Mesothelial cell of epicardium (in vitro differentiated cells): ENCODE measurements at regions not wholly inside any gene's neighbourhood (a gene's known extent, or its start where the extent isn't known, plus 50 kb on each side); places are given as distances from the start of the nearest gene placed in this dataset.

Source experiments
- DNase-seq, 2 experiments: peaks; one replicate each; pipeline ENCODE4 v3.0.0; 2021; ENCODE audit warnings: low spot score in 2 of 2; ENCODE audit not compliant: unreplicated experiment in 2 of 2
- H3K27ac Mint-ChIP-seq: 2 replicates; pipeline ENCODE4 v1.8.0; 2021; ENCODE audit warnings: mixed read lengths
- H3K27me3 Mint-ChIP-seq: 2 replicates; pipeline ENCODE4 v1.8.0; 2021; ENCODE audit warnings: low read depth, mixed read lengths
- H3K36me3 Mint-ChIP-seq: 2 replicates; pipeline ENCODE4 v1.8.0; 2021; ENCODE audit warnings: mixed read lengths
- H3K4me1 Mint-ChIP-seq: 2 replicates; pipeline ENCODE4 v1.8.0; 2021; ENCODE audit warnings: mixed read lengths
- H3K4me3 Mint-ChIP-seq: 2 replicates; pipeline ENCODE4 v1.8.0; 2021; ENCODE audit warnings: mild to moderate bottlenecking, moderate library complexity, mixed read lengths
- H3K9me3 Mint-ChIP-seq: 2 replicates; pipeline ENCODE4 v1.8.0; 2021; ENCODE audit warnings: mixed read lengths
- TF ChIP-seq, protein P1 (sequence below): fragments of 200-600 bp; sonication (generic); IDR thresholded peaks from one replicate; pipeline ENCODE4 v1.5.0; 2021; ENCODE audit warnings: antibody characterized with exemption; ENCODE audit not compliant: unreplicated experiment

DNA sequence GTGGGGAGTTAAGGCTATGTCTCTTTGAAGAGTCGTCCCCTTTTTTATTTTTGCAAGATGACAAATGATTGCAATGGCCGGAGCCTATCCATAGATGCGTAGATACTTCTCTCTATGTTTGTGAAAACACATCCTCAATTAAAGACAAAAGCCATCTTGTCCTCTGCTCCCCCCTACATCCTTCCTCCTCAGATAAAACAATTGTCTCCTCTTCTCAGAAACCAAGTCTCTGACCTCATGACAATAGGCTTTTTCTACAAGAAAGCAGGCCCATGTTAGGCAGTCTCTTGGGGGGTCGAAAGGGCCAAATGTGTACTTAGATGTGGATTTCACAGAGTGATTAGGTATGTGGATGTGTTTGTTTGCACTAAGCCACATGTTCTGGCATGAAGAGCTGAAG is 51.1 kb upstream of the SSTR4 start:
- no peaks in the 10 kb centered on the region for H3K9me3 Mint-ChIP-seq
- no peak overlapping the region for H3K4me3 Mint-ChIP-seq

DNA sequence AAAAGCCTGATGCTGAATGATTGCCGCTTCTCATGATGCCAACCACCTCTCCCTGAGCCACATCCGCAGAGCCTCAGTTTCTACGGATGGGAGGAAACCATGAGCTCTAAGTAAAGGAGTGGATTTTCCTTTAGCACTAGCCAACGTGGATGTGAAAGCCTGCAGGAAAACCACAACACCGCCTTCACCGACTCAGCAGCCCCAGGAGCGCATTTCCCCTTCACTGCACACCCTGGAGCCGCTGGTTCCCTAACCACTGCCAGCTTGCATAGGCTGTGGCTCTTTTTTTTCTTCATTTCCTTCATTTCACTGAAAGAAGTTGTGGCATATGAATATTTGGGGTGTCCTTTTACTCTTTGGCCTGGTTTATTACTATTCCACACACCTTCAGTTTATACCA is 50.5 kb upstream of the SSTR4 start:
- TF ChIP-seq, protein P1, sequence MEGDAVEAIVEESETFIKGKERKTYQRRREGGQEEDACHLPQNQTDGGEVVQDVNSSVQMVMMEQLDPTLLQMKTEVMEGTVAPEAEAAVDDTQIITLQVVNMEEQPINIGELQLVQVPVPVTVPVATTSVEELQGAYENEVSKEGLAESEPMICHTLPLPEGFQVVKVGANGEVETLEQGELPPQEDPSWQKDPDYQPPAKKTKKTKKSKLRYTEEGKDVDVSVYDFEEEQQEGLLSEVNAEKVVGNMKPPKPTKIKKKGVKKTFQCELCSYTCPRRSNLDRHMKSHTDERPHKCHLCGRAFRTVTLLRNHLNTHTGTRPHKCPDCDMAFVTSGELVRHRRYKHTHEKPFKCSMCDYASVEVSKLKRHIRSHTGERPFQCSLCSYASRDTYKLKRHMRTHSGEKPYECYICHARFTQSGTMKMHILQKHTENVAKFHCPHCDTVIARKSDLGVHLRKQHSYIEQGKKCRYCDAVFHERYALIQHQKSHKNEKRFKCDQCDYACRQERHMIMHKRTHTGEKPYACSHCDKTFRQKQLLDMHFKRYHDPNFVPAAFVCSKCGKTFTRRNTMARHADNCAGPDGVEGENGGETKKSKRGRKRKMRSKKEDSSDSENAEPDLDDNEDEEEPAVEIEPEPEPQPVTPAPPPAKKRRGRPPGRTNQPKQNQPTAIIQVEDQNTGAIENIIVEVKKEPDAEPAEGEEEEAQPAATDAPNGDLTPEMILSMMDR = no peak
- Mint-ChIP-seq H3K4me3 (no peak overlapping the region), H3K4me1 (peaks cover 11% of the 10 kb centered on the region), H3K27me3 (peaks cover 25% of the 10 kb centered on the region), H3K36me3 (no peaks in the 10 kb centered on the region), H3K9me3 (no peaks in the 10 kb centered on the region), H3K27ac (no peak overlapping the region)
- no peak for DNase-seq

More for the DNA sequence above, 51.1 kb upstream of the SSTR4 start:
- Mint-ChIP-seq H3K27me3 (peaks cover 30% of the 10 kb centered on the region), H3K27ac (no peak overlapping the region), H3K4me1 (peaks cover 11% of the 10 kb centered on the region), H3K36me3 (no peaks in the 10 kb centered on the region)
- TF ChIP-seq, protein P1 = no peak
- no peak for DNase-seq

DNA sequence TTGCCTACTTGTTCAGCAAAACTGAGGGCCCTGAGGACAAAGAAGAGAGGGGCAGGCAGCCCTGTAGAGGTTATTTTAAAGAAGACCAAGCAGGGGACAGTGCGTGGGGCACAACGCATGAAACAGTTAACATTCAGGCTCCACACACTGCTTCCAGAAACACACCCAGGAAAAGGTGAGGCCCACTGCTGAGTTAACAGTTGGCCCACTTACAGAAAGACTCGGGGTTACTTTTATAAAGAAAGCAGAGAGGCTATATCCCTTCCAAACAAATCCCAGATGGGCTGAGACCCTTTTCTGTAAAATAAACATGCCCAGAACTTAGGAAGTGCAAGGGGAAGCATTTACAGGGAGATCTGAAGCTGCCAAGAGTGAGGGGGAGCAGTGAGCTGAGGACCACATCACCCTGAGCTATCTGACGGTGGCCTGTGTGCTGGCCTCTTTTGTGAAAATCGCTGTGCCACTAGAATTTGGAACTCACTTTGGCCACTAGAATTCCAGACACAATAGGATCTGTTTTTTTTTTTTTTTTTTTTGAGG is 49.8 kb upstream of the SSTR4 start:
- Mint-ChIP-seq H3K27me3 (peaks cover 22% of the 10 kb centered on the region), H3K27ac (peak overlapping the region; percentile 30), H3K9me3 (no peaks in the 10 kb centered on the region), H3K4me1 (peaks cover 11% of the 10 kb centered on the region), H3K4me3 (no peak overlapping the region), H3K36me3 (no peaks in the 10 kb centered on the region)
- no peak for DNase-seq
- TF ChIP-seq, protein P1 = no peak
